Transverse colon (tissue), 4 donors: ENCODE measurements at regions not wholly inside any gene's neighbourhood (a gene's known extent, or its start where the extent isn't known, plus 50 kb on each side); places are given as distances from the start of the nearest gene placed in this dataset.

Source experiments
- DNase-seq: peaks from one replicate; pipeline ENCODE4 v3.0.0-alpha.2; 2019
- H3K27ac ChIP-seq, 4 donors: fragments of 200-600 bp; sonication (generic); 2 replicates each; pipeline ENCODE4 v1.5.1; 2016 to 2018; ENCODE audit warnings: inconsistent platforms in 4 of 4
- H3K27me3 ChIP-seq: fragments of 200-600 bp; sonication (generic); 2 replicates; pipeline ENCODE4 v1.5.1; 2017; ENCODE audit warnings: inconsistent platforms
- H3K36me3 ChIP-seq, 4 donors: fragments of 200-600 bp; sonication (generic); 2 replicates each; pipeline ENCODE4 v1.5.1; 2017 to 2019; ENCODE audit warnings: inconsistent platforms in 4 of 4
- H3K4me1 ChIP-seq, 4 donors: fragments of 200-600 bp; sonication (generic); 2 replicates each; pipeline ENCODE4 v1.5.1; 2017 to 2020; ENCODE audit warnings: inconsistent platforms in 4 of 4
- H3K4me3 ChIP-seq, 4 donors: fragments of 200-600 bp; sonication (generic); 1 replicate in 1 of 4; 2 replicates in 3 of 4; pipeline versions ENCODE4 v1.5.1 to v1.6.1; 2017 to 2019; ENCODE audit warnings: inconsistent platforms in 4 of 4
- H3K9me3 ChIP-seq, 2 donors: fragments of 200-600 bp; sonication (generic); 2 replicates each; pipeline ENCODE4 v1.5.1; 2017 to 2019; ENCODE audit warnings: inconsistent platforms in 2 of 2
- EP300 ChIP-seq: sonication (generic); formaldehyde crosslinking; IDR thresholded peaks from one replicate; pipeline ENCODE4 v1.6.1; 2017; ENCODE audit warnings: antibody characterized with exemption, low read depth
- POLR2A ChIP-seq: fragments of 450-650 bp; IDR thresholded peaks from one replicate; pipeline ENCODE4 v1.6.1; 2016; ENCODE audit warnings: antibody characterized with exemption, mild to moderate bottlenecking, moderate library complexity
- POLR2AphosphoS5 ChIP-seq, 3 donors: sonication (generic); formaldehyde crosslinking; IDR thresholded peaks; one replicate each; pipeline ENCODE4 v1.6.1; 2016; ENCODE audit warnings: antibody characterized with exemption in 3 of 3
- WGBS, 2 donors: methylation state at CpG; one replicate each; pipeline ENCODE4 v1.1.5; 2018; ENCODE audit warnings: low coverage in 1 of 2; 5-methylcytosine and 5-hydroxymethylcytosine counted together
- in situ Hi-C, 4 donors: fragments of 200-750 bp; cut with MboI; loops; one replicate each; pipeline versions ENCODE4 v1.15.0 to v1.15.1; 2017; ENCODE audit warnings: low sequenced_read_pairs in 3 of 4, low pct_ligation_motif_present in 1 of 4, low pct_unique_long_range_greater_than_20kb in 1 of 4
- intact Hi-C: fragments of 100-400 bp; cut with DNase I; formaldehyde crosslinking; loops from one replicate; pipeline ENCODE4 v1.15.1; 2023; ENCODE audit warnings: low total_unique reads
- TF ChIP-seq, protein P1 (sequence below), 5 experiments: fragments of 200-600 bp in 3 of 5; fragments of 450-650 bp in 2 of 5; sonication (generic) in 3 of 5; IDR thresholded peaks; 1 replicate in 2 of 5; 2 replicates in 3 of 5; pipeline ENCODE4 v1.5.1; 2016 to 2017; ENCODE audit warnings: antibody characterized with exemption in 5 of 5, inconsistent platforms in 3 of 5, mild to moderate bottlenecking in 2 of 5, moderate library complexity in 1 of 5

GRCh38 chr13:31901985-31902384 is 129.6 kb upstream of the FRY start:
- TF ChIP-seq POLR2AphosphoS5 (IDR thresholded peaks at IDR 0.05) (no peak), EP300 (no peak), POLR2A (no peak)
- TF ChIP-seq, protein P1, sequence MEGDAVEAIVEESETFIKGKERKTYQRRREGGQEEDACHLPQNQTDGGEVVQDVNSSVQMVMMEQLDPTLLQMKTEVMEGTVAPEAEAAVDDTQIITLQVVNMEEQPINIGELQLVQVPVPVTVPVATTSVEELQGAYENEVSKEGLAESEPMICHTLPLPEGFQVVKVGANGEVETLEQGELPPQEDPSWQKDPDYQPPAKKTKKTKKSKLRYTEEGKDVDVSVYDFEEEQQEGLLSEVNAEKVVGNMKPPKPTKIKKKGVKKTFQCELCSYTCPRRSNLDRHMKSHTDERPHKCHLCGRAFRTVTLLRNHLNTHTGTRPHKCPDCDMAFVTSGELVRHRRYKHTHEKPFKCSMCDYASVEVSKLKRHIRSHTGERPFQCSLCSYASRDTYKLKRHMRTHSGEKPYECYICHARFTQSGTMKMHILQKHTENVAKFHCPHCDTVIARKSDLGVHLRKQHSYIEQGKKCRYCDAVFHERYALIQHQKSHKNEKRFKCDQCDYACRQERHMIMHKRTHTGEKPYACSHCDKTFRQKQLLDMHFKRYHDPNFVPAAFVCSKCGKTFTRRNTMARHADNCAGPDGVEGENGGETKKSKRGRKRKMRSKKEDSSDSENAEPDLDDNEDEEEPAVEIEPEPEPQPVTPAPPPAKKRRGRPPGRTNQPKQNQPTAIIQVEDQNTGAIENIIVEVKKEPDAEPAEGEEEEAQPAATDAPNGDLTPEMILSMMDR (IDR thresholded peaks at IDR 0.05) = no peak
- 78 to 81% methylated on average over 2 of the region's 2 CpGs for WGBS, 2 donors
- no peak overlapping the region for H3K4me3 ChIP-seq
- no peaks in the 10 kb centered on the region for H3K36me3 ChIP-seq
- in situ Hi-C loops = loop anchor here in 2 of 4 donors (25.0 kb wide), 2 partner anchors 410 to 660 kb away; partner anchors contain the start of genes BRCA2 (in 2 of the 2) and ZAR1L (in 2 of the 2)
- no peaks in the 10 kb centered on the region for H3K9me3 ChIP-seq
- H3K27ac ChIP-seq = no peak overlapping the region
- intact Hi-C loops = no loop called here
- H3K4me1 ChIP-seq = no peaks in the 10 kb centered on the region
- no peak for DNase-seq
- H3K27me3 ChIP-seq = no peaks in the 10 kb centered on the region

DNA sequence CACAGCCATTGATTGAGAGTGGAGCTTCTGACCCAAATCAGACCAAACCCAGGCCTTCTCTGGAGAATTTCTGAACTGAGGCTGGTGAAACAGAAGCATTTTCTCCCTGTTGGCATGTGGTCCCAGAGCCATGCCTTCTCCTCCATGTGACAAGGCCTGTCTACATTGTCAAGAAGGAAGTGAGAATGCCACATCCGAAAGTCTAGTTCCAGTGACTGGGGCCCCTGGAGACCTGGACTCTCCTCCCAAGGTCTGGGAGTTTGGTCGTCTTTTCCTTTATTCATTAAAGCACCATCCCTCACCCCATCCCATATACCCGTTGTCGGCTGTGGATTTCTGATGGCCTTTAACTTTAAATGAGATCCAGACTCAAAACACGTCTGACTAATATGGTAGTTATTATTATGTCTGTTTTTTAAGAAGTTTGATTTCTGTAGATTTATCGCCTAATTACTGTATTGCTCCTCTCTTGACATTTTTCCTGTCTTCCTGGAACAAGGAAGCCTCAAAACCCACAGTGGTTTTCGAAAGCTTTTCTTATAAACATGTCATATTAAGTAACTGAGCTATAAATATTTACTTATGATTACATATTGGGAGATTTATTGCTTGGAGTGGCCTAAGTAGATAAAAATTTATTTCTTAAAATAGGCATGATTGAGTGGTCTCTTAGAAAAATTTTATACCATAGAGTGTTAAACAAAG is 128.3 kb upstream of the FRY start:
- H3K4me3 ChIP-seq = no peak overlapping the region
- H3K27ac ChIP-seq = no peak overlapping the region
- no peak for DNase-seq
- no peaks in the 10 kb centered on the region for H3K9me3 ChIP-seq
- H3K27me3 ChIP-seq = no peaks in the 10 kb centered on the region
- no peak for TF ChIP-seq POLR2A
- TF ChIP-seq EP300 = no peak
- TF ChIP-seq, protein P1 (IDR thresholded peaks at IDR 0.05) = no peak
- TF ChIP-seq POLR2AphosphoS5 (IDR thresholded peaks at IDR 0.05) = no peak
- no peaks in the 10 kb centered on the region for H3K36me3 ChIP-seq
- intact Hi-C loops = no loop called here
- in situ Hi-C loops = loop anchor here in 2 of 4 donors (25.0 kb wide), 2 partner anchors 409 to 659 kb away; partner anchors contain the start of genes BRCA2 (in 2 of the 2) and ZAR1L (in 2 of the 2)
- H3K4me1 ChIP-seq = no peaks in the 10 kb centered on the region
- WGBS, 2 donors = 61 to 80% methylated on average over 5 to 7 of the region's 7 CpGs

DNA sequence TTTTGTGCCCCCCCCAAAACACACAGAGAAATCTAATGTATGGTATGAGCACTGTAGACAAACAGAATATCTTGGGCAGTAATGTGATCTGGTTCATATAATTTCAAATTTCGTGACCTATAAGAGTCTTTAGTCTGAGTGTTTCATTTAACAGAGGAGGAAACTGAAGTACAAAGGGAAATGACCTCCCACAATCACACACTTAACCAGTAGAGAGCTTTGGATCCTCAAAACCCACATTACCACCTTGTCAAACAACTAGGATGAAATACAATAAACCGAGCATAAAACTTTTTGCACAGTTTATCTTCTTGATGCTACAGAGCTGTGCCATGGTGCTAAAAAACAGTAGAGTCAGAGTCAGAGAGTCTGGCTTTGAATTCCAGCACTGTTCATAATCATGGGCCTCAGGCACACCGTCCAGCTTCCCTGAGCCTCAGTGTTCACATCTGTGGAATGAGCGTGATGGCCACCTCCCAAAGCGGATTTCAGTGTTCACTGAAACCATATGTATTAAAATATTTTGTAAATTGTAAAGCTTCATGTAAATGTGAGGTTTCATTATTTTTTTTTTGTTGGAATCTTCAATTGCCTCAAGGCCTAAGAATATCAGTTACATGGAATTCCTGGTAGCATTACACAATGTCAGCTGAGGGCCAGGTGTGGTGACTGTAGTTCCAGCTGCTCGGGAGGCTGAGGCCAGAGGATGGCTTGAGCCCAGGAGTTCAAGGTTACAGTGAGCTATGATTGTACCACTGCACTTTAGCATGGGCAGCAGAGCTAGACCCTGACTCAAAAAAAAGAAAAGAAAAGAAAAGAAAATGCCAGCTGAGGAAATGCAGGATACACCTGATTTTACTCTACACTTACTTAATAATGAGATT is 126.4 kb upstream of the FRY start:
- TF ChIP-seq, protein P1 (IDR thresholded peaks at IDR 0.05) = no peak
- TF ChIP-seq POLR2AphosphoS5 (IDR thresholded peaks at IDR 0.05) (no peak), EP300 (no peak), POLR2A (no peak)
- Histone ChIP-seq H3K27me3 (no peaks in the 10 kb centered on the region), H3K9me3 (no peaks in the 10 kb centered on the region), H3K36me3 (no peaks in the 10 kb centered on the region), H3K27ac (no peak overlapping the region), H3K4me3 (no peak overlapping the region), H3K4me1 (peaks cover 0 to 15% (median 0%) of the 10 kb centered on the region in 4 donors)
- no peak for DNase-seq
- in situ Hi-C loops (loop anchor here in 2 of 4 donors (25.0 kb wide), 2 partner anchors 407 to 657 kb away; partner anchors contain the start of genes BRCA2 (in 2 of the 2) and ZAR1L (in 2 of the 2)), intact Hi-C loops (no loop called here)
- 48 to 75% methylated on average over 3 to 6 of the region's 6 CpGs for WGBS, 2 donors

DNA sequence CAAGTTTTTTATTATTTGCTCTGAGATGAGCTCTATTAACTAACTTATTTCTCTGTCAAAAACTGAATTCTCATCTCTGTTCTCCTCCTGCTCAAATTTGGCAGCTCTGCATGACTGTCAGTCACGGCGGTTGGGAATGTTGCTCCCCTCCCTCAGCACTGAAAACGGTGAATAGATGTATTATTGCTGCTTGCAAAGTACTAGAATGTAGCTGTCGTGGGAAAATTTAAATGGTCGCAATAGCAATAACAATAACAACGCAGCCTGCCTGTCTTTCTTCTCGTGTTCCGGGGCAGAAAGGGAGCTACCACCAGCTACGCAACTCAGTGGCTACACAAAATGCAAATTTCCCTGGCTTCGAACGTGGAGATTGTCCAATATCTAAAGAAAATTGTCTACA is 125.6 kb upstream of the FRY start:
- in situ Hi-C loops = loop anchor here in 2 of 4 donors (25.0 kb wide), 2 partner anchors 406 to 656 kb away; partner anchors contain the start of genes BRCA2 (in 2 of the 2) and ZAR1L (in 2 of the 2)
- no peak for DNase-seq
- Histone ChIP-seq H3K27ac (no peak overlapping the region), H3K9me3 (no peaks in the 10 kb centered on the region), H3K27me3 (no peaks in the 10 kb centered on the region), H3K4me1 (peaks cover 0 to 15% (median 0%) of the 10 kb centered on the region in 4 donors), H3K36me3 (no peaks in the 10 kb centered on the region), H3K4me3 (no peak overlapping the region)
- WGBS, 2 donors = 59 to 77% methylated on average over 10 to 11 of the region's 11 CpGs
- intact Hi-C loops = no loop called here
- TF ChIP-seq POLR2A (no peak), POLR2AphosphoS5 (IDR thresholded peaks at IDR 0.05) (no peak), EP300 (no peak)
- TF ChIP-seq, protein P1 (IDR thresholded peaks at IDR 0.05) = no peak
